HG02610 (cell line): ENCODE measurements at regions not wholly inside any gene's neighbourhood (a gene's known extent, or its start where the extent isn't known, plus 50 kb on each side); places are given as distances from the start of the nearest gene placed in this dataset.
"Not testable (repeated sequence)": the region's sequence is repeated elsewhere in the genome, so short reads cannot be mapped to it uniquely, and the experiment has no call there.

Experiments
- ATAC-seq: cut with Tn5 transposase; IDR thresholded peaks from one replicate; pipeline ENCODE4 v1.9.1; 2021; ENCODE audit warnings: mild to moderate bottlenecking, moderate library complexity; ENCODE audit not compliant: unreplicated experiment

- no peak for ATAC-seq
These were observed 59.8 kb upstream of the C5orf63 start for GRCh38 chr5:127133071-127133470.

GRCh38 chr5:127136908-127137307, 63.6 kb upstream of the C5orf63 start:
- no peak for ATAC-seq

GRCh38 chr5:127143722-127144121, 70.4 kb upstream of the C5orf63 start:
- ATAC-seq: no peak

- ATAC-seq: no peak
These were observed 79.7 kb upstream of the C5orf63 start for GRCh38 chr5:127153031-127153430.

GRCh38 chr5:127153521-127153920, 80.2 kb upstream of the C5orf63 start:
- ATAC-seq: no peak

GRCh38 chr5:127163750-127164149, 90.4 kb upstream of the C5orf63 start:
- ATAC-seq: no peak

- no peak for ATAC-seq
These were observed 97.8 kb upstream of the C5orf63 start for GRCh38 chr5:127170918-127171600.

GRCh38 chr5:127176769-127177168, 103.5 kb upstream of the C5orf63 start:
- no peak for ATAC-seq

GRCh38 chr5:127182631-127183030, 108.0 kb upstream of the MEGF10 start:
- ATAC-seq: not testable (repeated sequence)

- no peak for ATAC-seq
These were observed 107.3 kb upstream of the MEGF10 start for GRCh38 chr5:127183332-127183731.

- ATAC-seq: no peak
These were observed 105.7 kb upstream of the MEGF10 start for GRCh38 chr5:127184851-127185250.

GRCh38 chr5:127186657-127187056, 103.9 kb upstream of the MEGF10 start:
- ATAC-seq: no peak

- ATAC-seq: no peak
These were observed 102.9 kb upstream of the MEGF10 start for GRCh38 chr5:127187706-127188105.

GRCh38 chr5:127192150-127192549, 98.4 kb upstream of the MEGF10 start:
- no peak for ATAC-seq

GRCh38 chr5:127192836-127193338, 97.7 kb upstream of the MEGF10 start:
- ATAC-seq: no peak

GRCh38 chr5:127196042-127196441, 94.6 kb upstream of the MEGF10 start:
- ATAC-seq: no peak

- ATAC-seq: not testable (repeated sequence)
These were observed 93.0 kb upstream of the MEGF10 start for GRCh38 chr5:127197402-127198167.

- not testable (repeated sequence) for ATAC-seq
These were observed 87.9 kb upstream of the MEGF10 start for GRCh38 chr5:127202738-127203137.

GRCh38 chr5:127203818-127204217, 86.8 kb upstream of the MEGF10 start:
- no peak for ATAC-seq

- no peak for ATAC-seq
These were observed 85.4 kb upstream of the MEGF10 start for GRCh38 chr5:127205147-127205546.

GRCh38 chr5:127206320-127207113, 84.1 kb upstream of the MEGF10 start:
- ATAC-seq: no peak
